Neuronal stem cell (in vitro differentiated cells): ENCODE measurements at regions not wholly inside any gene's neighbourhood (a gene's known extent, or its start where the extent isn't known, plus 50 kb on each side); places are given as distances from the start of the nearest gene placed in this dataset.
"Not testable (repeated sequence)": the region's sequence is repeated elsewhere in the genome, so short reads cannot be mapped to it uniquely, and the experiment has no call there.

Experiments
- DNase-seq: peaks from one replicate; pipeline ENCODE4 v3.0.0-alpha.2; 2013; ENCODE audit warnings: low spot score
- H2AFZ ChIP-seq: one replicate; pipeline ENCODE4 v1.6.1; 2013; ENCODE audit warnings: mild to moderate bottlenecking, low read length, inconsistent platforms
- H2AK5ac ChIP-seq: 2 replicates; pipeline ENCODE4 v1.6.1; 2013; ENCODE audit warnings: low read depth, mild to moderate bottlenecking, inconsistent platforms, low read length, moderate library complexity, mixed read lengths
- H2BK120ac ChIP-seq: 2 replicates; pipeline ENCODE4 v1.6.1; 2013; ENCODE audit warnings: low read depth, mild to moderate bottlenecking, inconsistent platforms, low read length, moderate library complexity, mixed read lengths
- H2BK12ac ChIP-seq: one replicate; pipeline ENCODE4 v1.6.1; 2013; ENCODE audit warnings: low read length, inconsistent platforms
- H2BK15ac ChIP-seq: 2 replicates; pipeline ENCODE4 v1.6.1; 2013; ENCODE audit warnings: mild to moderate bottlenecking, low read length, inconsistent platforms, mixed read lengths
- H2BK5ac ChIP-seq: one replicate; pipeline ENCODE4 v1.6.1; 2013; ENCODE audit warnings: inconsistent platforms, mild to moderate bottlenecking, low read length, moderate library complexity
- H3K14ac ChIP-seq: one replicate; pipeline ENCODE4 v1.6.1; 2013; ENCODE audit warnings: low read length, inconsistent platforms
- H3K18ac ChIP-seq: 2 replicates; pipeline ENCODE4 v1.6.1; 2013; ENCODE audit warnings: low read length, inconsistent platforms
- H3K23ac ChIP-seq: 2 replicates; pipeline ENCODE4 v1.6.1; 2013; ENCODE audit warnings: low read depth, mild to moderate bottlenecking, mixed read lengths, low read length, inconsistent platforms; ENCODE audit not compliant: poor library complexity
- H3K27ac ChIP-seq: replicated peaks from 3 replicates; pipeline ENCODE4 v1.5.1; 2013; ENCODE audit warnings: low read length, inconsistent platforms
- H3K27me3 ChIP-seq, 3 experiments: 2 replicates each; pipeline ENCODE4 v1.6.1; 2013; ENCODE audit warnings: low read length in 3 of 3, mild to moderate bottlenecking in 2 of 3, inconsistent platforms in 1 of 3, low read depth in 1 of 3, mixed read lengths in 1 of 3, moderate library complexity in 1 of 3; ENCODE audit not compliant: control insufficient read depth in 3 of 3, insufficient read depth in 3 of 3
- H3K36me3 ChIP-seq, 2 donors: replicated peaks in 1 of 2; 2 replicates each; pipeline ENCODE4 v1.6.1; 2013; ENCODE audit warnings: low read length in 2 of 2; ENCODE audit not compliant: control insufficient read depth in 2 of 2, insufficient read depth in 2 of 2
- H3K4ac ChIP-seq: 2 replicates; pipeline ENCODE4 v1.6.1; 2013; ENCODE audit warnings: inconsistent platforms, mild to moderate bottlenecking, low read length, moderate library complexity
- H3K4me1 ChIP-seq, 2 donors: 1 replicate in 1 of 2; 2 replicates in 1 of 2; pipeline ENCODE4 v1.6.1; 2013; ENCODE audit warnings: low read length in 2 of 2, low read depth in 1 of 2; ENCODE audit not compliant: control insufficient read depth in 2 of 2, insufficient read depth in 1 of 2
- H3K4me2 ChIP-seq: one replicate; pipeline ENCODE4 v1.6.1; 2013; ENCODE audit warnings: mild to moderate bottlenecking, low read length, inconsistent platforms; ENCODE audit not compliant: insufficient read depth, poor library complexity, severe bottlenecking
- H3K4me3 ChIP-seq, 2 donors: 2 replicates each; pipeline ENCODE4 v1.5.1; 2013; ENCODE audit warnings: low read length in 2 of 2, mild to moderate bottlenecking in 2 of 2, inconsistent platforms in 1 of 2, moderate library complexity in 1 of 2
- H3K79me1 ChIP-seq: one replicate; pipeline ENCODE4 v1.6.1; 2013; ENCODE audit warnings: low read depth, mild to moderate bottlenecking, inconsistent platforms, low read length, moderate library complexity
- H3K9ac ChIP-seq: one replicate; pipeline ENCODE4 v1.6.1; 2013; ENCODE audit warnings: mild to moderate bottlenecking, low read depth, low read length, inconsistent platforms; ENCODE audit not compliant: poor library complexity
- H3K9me3 ChIP-seq, 2 donors: replicated peaks in 1 of 2; 2 replicates each; pipeline versions ENCODE3 to v1.6.1; 2013; ENCODE audit warnings: low read length in 2 of 2, mild to moderate bottlenecking in 2 of 2, inconsistent platforms in 1 of 2, low read depth in 1 of 2, mixed read lengths in 1 of 2, moderate library complexity in 1 of 2; ENCODE audit not compliant: control insufficient read depth in 2 of 2, insufficient read depth in 1 of 2
- H4K8ac ChIP-seq: one replicate; pipeline ENCODE4 v1.6.1; 2013; ENCODE audit warnings: low read depth, mild to moderate bottlenecking, inconsistent platforms, low read length, moderate library complexity
- H4K91ac ChIP-seq: one replicate; pipeline ENCODE4 v1.6.1; 2013; ENCODE audit warnings: low read length, low read depth, mild to moderate bottlenecking, inconsistent platforms; ENCODE audit not compliant: poor library complexity
- WGBS, 2 donors: extraction: QIAGEN DNeasy Blood & Tissue Kit; methylation state at CpG; one replicate each; pipeline ENCODE4 v1.1.7; 2013; ENCODE audit warnings: missing lambda C conversion rate in 2 of 2, mixed read lengths in 1 of 2; ENCODE audit not compliant: insufficient read length in 2 of 2, insufficient replicate concordance in 1 of 2; ENCODE audit errors: extremely low coverage in 2 of 2; 5-methylcytosine and 5-hydroxymethylcytosine counted together

- WGBS, 2 donors = no CpG with 5 or more reads among the region's 3 CpGs
- H3K27ac ChIP-seq = no peak overlapping the region
- no peak overlapping the region for H3K4me2 ChIP-seq
- no peaks in the 10 kb centered on the region for H3K36me3 ChIP-seq
- no peak overlapping the region for H2BK120ac ChIP-seq
- no peak overlapping the region for H2AFZ ChIP-seq
- no peak for DNase-seq
- no peak overlapping the region for H2BK15ac ChIP-seq
- no peaks in the 10 kb centered on the region for H3K27me3 ChIP-seq
- no peak overlapping the region for H3K18ac ChIP-seq
- H3K4me3 ChIP-seq = no peak overlapping the region
- H3K79me1 ChIP-seq = no peaks in the 10 kb centered on the region
- no peak overlapping the region for H3K4ac ChIP-seq
- no peak overlapping the region for H4K91ac ChIP-seq
- no peak overlapping the region for H2AK5ac ChIP-seq
- peaks cover 0 to 1% of the 10 kb centered on the region in 2 donors for H3K9me3 ChIP-seq
- H3K14ac ChIP-seq = no peak overlapping the region
- H3K9ac ChIP-seq = no peak overlapping the region
- H2BK12ac ChIP-seq = no peak overlapping the region
- no peak overlapping the region for H2BK5ac ChIP-seq
- H3K23ac ChIP-seq = no peak overlapping the region
- no peak overlapping the region for H4K8ac ChIP-seq
- no peaks in the 10 kb centered on the region for H3K4me1 ChIP-seq
Observed at GRCh38 chr21:14673649-14674048, 127.5 kb upstream of the SAMSN1 start.

- Histone ChIP-seq H3K27ac (no peak overlapping the region), H3K4ac (no peak overlapping the region), H3K18ac (no peak overlapping the region), H3K27me3 (no peaks in the 10 kb centered on the region), H2BK5ac (no peak overlapping the region), H3K9me3 (no peaks in the 10 kb centered on the region), H3K14ac (no peak overlapping the region), H3K4me1 (no peaks in the 10 kb centered on the region), H3K9ac (no peak overlapping the region), H3K4me3 (no peak overlapping the region), H2AFZ (no peak overlapping the region), H3K4me2 (no peak overlapping the region), H2BK120ac (no peak overlapping the region), H3K79me1 (no peaks in the 10 kb centered on the region), H4K8ac (no peak overlapping the region), H3K23ac (no peak overlapping the region), H4K91ac (no peak overlapping the region), H3K36me3 (no peaks in the 10 kb centered on the region), H2AK5ac (no peak overlapping the region), H2BK12ac (no peak overlapping the region), H2BK15ac (no peak overlapping the region)
- DNase-seq = no peak
- WGBS, 2 donors = no CpG with 5 or more reads among the region's 1 CpG
Observed at GRCh38 chr21:14672466-14672865, 126.4 kb upstream of the SAMSN1 start.

- H3K9me3 ChIP-seq = no peaks in the 10 kb centered on the region
- H4K8ac ChIP-seq = no peak overlapping the region
- H3K36me3 ChIP-seq = no peaks in the 10 kb centered on the region
- H3K27me3 ChIP-seq = no peaks in the 10 kb centered on the region
- no peak overlapping the region for H2BK15ac ChIP-seq
- H3K4me3 ChIP-seq = no peak overlapping the region
- H3K23ac ChIP-seq = no peak overlapping the region
- H2BK120ac ChIP-seq = no peak overlapping the region
- no peak overlapping the region for H2BK5ac ChIP-seq
- H3K4ac ChIP-seq = no peak overlapping the region
- H3K4me1 ChIP-seq = no peaks in the 10 kb centered on the region
- H3K4me2 ChIP-seq = no peak overlapping the region
- H3K14ac ChIP-seq = no peak overlapping the region
- no peak for DNase-seq
- no peak overlapping the region for H3K18ac ChIP-seq
- no peak overlapping the region for H4K91ac ChIP-seq
- no peak overlapping the region for H3K27ac ChIP-seq
- H3K79me1 ChIP-seq = no peaks in the 10 kb centered on the region
- H3K9ac ChIP-seq = no peak overlapping the region
- no peak overlapping the region for H2AFZ ChIP-seq
- no peak overlapping the region for H2BK12ac ChIP-seq
- no CpG with 5 or more reads among the region's 2 CpGs for WGBS, 2 donors
- H2AK5ac ChIP-seq = no peak overlapping the region
Observed at GRCh38 chr21:14670409-14670808, 124.3 kb upstream of the SAMSN1 start.

- H3K9ac ChIP-seq, H3K36me3 ChIP-seq, H2AFZ ChIP-seq, H3K27me3 ChIP-seq, H2BK5ac ChIP-seq, H3K18ac ChIP-seq, H3K4me3 ChIP-seq, H4K8ac ChIP-seq, H3K4me1 ChIP-seq, H3K14ac ChIP-seq, H3K4me2 ChIP-seq, H2AK5ac ChIP-seq, H3K23ac ChIP-seq, H2BK12ac ChIP-seq, H3K4ac ChIP-seq, H3K27ac ChIP-seq, H2BK15ac ChIP-seq, H3K9me3 ChIP-seq, DNase-seq, H4K91ac ChIP-seq, H2BK120ac ChIP-seq, H3K79me1 ChIP-seq: not testable (repeated sequence)
- WGBS, 2 donors = no CpG with 5 or more reads among the region's 3 CpGs
Observed at GRCh38 chr21:14669092-14669491, 123.0 kb upstream of the SAMSN1 start.
